Right lobe of liver (tissue), 6 donors: ENCODE measurements at regions not wholly inside any gene's neighbourhood (a gene's known extent, or its start where the extent isn't known, plus 50 kb on each side); places are given as distances from the start of the nearest gene placed in this dataset.

Experiments
- ATAC-seq, 4 donors: fragments of 200-7000 bp; cut with Tn5 transposase; one replicate each; pipeline ENCODE4 v1.9.1; 2020; ENCODE audit warnings: mild to moderate bottlenecking in 4 of 4, moderate library complexity in 4 of 4
- DNase-seq, 3 donors: peaks; one replicate each; pipeline ENCODE4 v3.0.0-alpha.2; 2020
- H3K27ac ChIP-seq, 3 donors: fragments of 200-600 bp; one replicate each; pipeline ENCODE4 v1.8.0; 2022
- H3K27me3 ChIP-seq, 2 donors: fragments of 200-600 bp; one replicate each; pipeline ENCODE4 v1.8.0; 2022
- H3K36me3 ChIP-seq, 4 donors: fragments of 200-600 bp; sonication (generic) in 1 of 4; one replicate each; pipeline versions ENCODE4 v1.5.1 to v1.8.0; 2017 to 2022; ENCODE audit warnings: control low read depth in 1 of 4
- H3K4me1 ChIP-seq, 4 donors: fragments of 200-600 bp; sonication (generic) in 1 of 4; one replicate each; pipeline versions ENCODE4 v1.5.1 to v1.8.0; 2017 to 2022; ENCODE audit warnings: control low read depth in 1 of 4
- H3K4me3 ChIP-seq, 3 donors: fragments of 200-600 bp; one replicate each; pipeline ENCODE4 v1.8.0; 2022
- H3K9me3 ChIP-seq, 4 donors: fragments of 200-600 bp; sonication (generic) in 1 of 4; one replicate each; pipeline versions ENCODE4 v1.5.1 to v1.8.0; 2017 to 2022; ENCODE audit warnings: control low read depth in 1 of 4
- POLR2A ChIP-seq: fragments of 450-650 bp; IDR thresholded peaks from one replicate; pipeline ENCODE4 v1.6.1; 2017; ENCODE audit warnings: antibody characterized with exemption, mild to moderate bottlenecking
- WGBS: methylation state at CpG from one replicate; pipeline ENCODE4 v1.1.6; 2018; ENCODE audit warnings: low coverage, low lambda C conversion rate; ENCODE audit not compliant: insufficient coverage; ENCODE audit errors: missing lambda C conversion rate; 5-methylcytosine and 5-hydroxymethylcytosine counted together
- intact Hi-C, 2 donors: fragments of 100-400 bp; cut with DNase I; formaldehyde crosslinking; loops; one replicate each; pipeline versions ENCODE4 v1.11.2 to v1.14.1; 2022
- TF ChIP-seq, protein P1 (sequence below), 4 donors: fragments of 200-600 bp in 3 of 4; fragments of 450-650 bp in 1 of 4; IDR thresholded peaks; one replicate each; pipeline versions ENCODE4 v1.5.1 to v1.8.0; 2016 to 2022; ENCODE audit warnings: antibody characterized with exemption in 4 of 4, mild to moderate bottlenecking in 2 of 4
- donor health status: DM: no; HTN: yes; CAD: no.
- donor health status: DM: no; HTN: no; CAD: no.
- donor health status: DM: no; HTN: no; CAD: no.
- donor health status: DM: no; HTN: yes; CAD: no.
- donor health status: DM: no; HTN: yes; CAD: no.

DNA sequence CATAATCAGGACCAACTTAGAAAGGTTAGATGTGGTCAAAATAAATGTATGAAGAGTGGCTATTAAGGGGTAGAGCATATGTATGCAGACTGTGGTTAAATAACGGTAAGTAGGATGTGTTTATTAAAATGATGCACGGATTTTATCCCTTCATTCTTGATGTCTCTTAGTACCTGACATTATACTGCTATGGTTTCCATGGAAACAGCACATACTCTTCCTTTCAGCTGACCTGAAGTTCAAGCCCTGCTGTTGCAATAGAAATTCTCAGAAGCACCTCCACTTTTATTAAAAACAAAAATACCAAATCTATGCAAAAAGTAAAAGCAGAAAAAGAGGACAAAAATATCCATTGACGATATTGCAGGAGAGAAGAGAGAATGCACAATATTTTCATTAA, 381.4 kb downstream of the RWDD3 start:
- 61% methylated on average over 3 of the region's 3 CpGs for WGBS
- no peak for ATAC-seq
- no peak overlapping the region for H3K27ac ChIP-seq
- no peak overlapping the region for H3K4me3 ChIP-seq
- no peak for DNase-seq
- no peaks in the 10 kb centered on the region for H3K4me1 ChIP-seq
- no peaks in the 10 kb centered on the region for H3K36me3 ChIP-seq
- no peaks in the 10 kb centered on the region for H3K27me3 ChIP-seq
- no peak for TF ChIP-seq POLR2A
- TF ChIP-seq, protein P1, sequence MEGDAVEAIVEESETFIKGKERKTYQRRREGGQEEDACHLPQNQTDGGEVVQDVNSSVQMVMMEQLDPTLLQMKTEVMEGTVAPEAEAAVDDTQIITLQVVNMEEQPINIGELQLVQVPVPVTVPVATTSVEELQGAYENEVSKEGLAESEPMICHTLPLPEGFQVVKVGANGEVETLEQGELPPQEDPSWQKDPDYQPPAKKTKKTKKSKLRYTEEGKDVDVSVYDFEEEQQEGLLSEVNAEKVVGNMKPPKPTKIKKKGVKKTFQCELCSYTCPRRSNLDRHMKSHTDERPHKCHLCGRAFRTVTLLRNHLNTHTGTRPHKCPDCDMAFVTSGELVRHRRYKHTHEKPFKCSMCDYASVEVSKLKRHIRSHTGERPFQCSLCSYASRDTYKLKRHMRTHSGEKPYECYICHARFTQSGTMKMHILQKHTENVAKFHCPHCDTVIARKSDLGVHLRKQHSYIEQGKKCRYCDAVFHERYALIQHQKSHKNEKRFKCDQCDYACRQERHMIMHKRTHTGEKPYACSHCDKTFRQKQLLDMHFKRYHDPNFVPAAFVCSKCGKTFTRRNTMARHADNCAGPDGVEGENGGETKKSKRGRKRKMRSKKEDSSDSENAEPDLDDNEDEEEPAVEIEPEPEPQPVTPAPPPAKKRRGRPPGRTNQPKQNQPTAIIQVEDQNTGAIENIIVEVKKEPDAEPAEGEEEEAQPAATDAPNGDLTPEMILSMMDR (IDR thresholded peaks at IDR 0.05) = no peak
- intact Hi-C loops = no loop called here
- no peaks in the 10 kb centered on the region for H3K9me3 ChIP-seq

GRCh38 chr1:95620076-95620475, 386.1 kb downstream of the RWDD3 start:
- ATAC-seq (no peak), DNase-seq (no peak)
- no peaks in the 10 kb centered on the region for H3K9me3 ChIP-seq
- no peaks in the 10 kb centered on the region for H3K27me3 ChIP-seq
- no peaks in the 10 kb centered on the region for H3K36me3 ChIP-seq
- intact Hi-C loops = no loop called here
- TF ChIP-seq, protein P1 (IDR thresholded peaks at IDR 0.05) = no peak
- TF ChIP-seq POLR2A = no peak
- H3K4me1 ChIP-seq = peaks cover 0 to 5% (median 0%) of the 10 kb centered on the region in 4 donors
- no peak overlapping the region for H3K27ac ChIP-seq
- WGBS = 93% methylated on average over 5 of the region's 5 CpGs
- no peak overlapping the region for H3K4me3 ChIP-seq

- intact Hi-C loops = no loop called here
- H3K27me3 ChIP-seq = no peaks in the 10 kb centered on the region
- ATAC-seq (no peak), DNase-seq (no peak)
- no peak overlapping the region for H3K4me3 ChIP-seq
- H3K36me3 ChIP-seq = no peaks in the 10 kb centered on the region
- no peak overlapping the region for H3K27ac ChIP-seq
- H3K4me1 ChIP-seq = peaks cover 0 to 14% (median 0%) of the 10 kb centered on the region in 4 donors
- WGBS = 56% methylated on average over 5 of the region's 5 CpGs
- TF ChIP-seq, protein P1 (IDR thresholded peaks at IDR 0.05) = no peak
- no peak for TF ChIP-seq POLR2A
- no peaks in the 10 kb centered on the region for H3K9me3 ChIP-seq
Measured at GRCh38 chr1:95622609-95623008, 388.6 kb downstream of the RWDD3 start.

DNA sequence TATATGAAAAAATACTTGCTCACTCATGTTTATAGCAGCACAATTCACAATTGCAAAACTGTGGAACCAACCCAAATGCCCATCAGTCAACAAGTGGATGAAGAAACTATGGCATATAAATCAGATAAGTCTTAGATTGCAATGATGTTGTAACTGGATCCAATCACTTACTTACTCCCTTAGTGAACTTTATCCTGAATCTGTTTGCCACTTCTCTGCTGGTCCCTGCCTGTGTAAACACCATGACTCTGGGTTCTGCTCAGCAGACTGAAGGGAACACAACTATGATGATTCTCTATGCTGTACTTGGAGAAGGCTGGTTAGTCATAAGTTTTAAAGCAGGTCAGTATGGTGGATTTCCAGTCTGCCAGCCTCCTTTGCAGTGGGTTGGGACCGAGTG, 391.2 kb downstream of the RWDD3 start:
- Histone ChIP-seq H3K27ac (peak overlapping the region in 1 of 3 donors; percentile 37), H3K4me1 (peaks cover 0 to 14% (median 0%) of the 10 kb centered on the region in 4 donors), H3K27me3 (no peaks in the 10 kb centered on the region), H3K36me3 (no peaks in the 10 kb centered on the region), H3K9me3 (no peaks in the 10 kb centered on the region), H3K4me3 (peak overlapping the region in 1 of 3 donors; percentile 30)
- ATAC-seq = peak; percentile 94 to 98 (median 98)
- DNase-seq = no peak
- intact Hi-C loops = no loop called here
- WGBS = no CpG with 5 or more reads among the region's 1 CpG
- no peak for TF ChIP-seq POLR2A
- TF ChIP-seq, protein P1 (IDR thresholded peaks at IDR 0.05) = no peak

GRCh38 chr1:95627244-95627643, 393.2 kb downstream of the RWDD3 start:
- H3K9me3 ChIP-seq = no peaks in the 10 kb centered on the region
- intact Hi-C loops = no loop called here
- WGBS = 65% methylated on average over 6 of the region's 6 CpGs
- ATAC-seq (no peak), DNase-seq (no peak)
- no peaks in the 10 kb centered on the region for H3K36me3 ChIP-seq
- no peak overlapping the region for H3K4me3 ChIP-seq
- peaks cover 0 to 14% (median 0%) of the 10 kb centered on the region in 4 donors for H3K4me1 ChIP-seq
- no peaks in the 10 kb centered on the region for H3K27me3 ChIP-seq
- H3K27ac ChIP-seq = no peak overlapping the region
- TF ChIP-seq POLR2A = no peak
- TF ChIP-seq, protein P1 (IDR thresholded peaks at IDR 0.05) = no peak
